Spleen (tissue), 11 donors: ENCODE measurements at regions not wholly inside any gene's neighbourhood (a gene's known extent, or its start where the extent isn't known, plus 50 kb on each side); places are given as distances from the start of the nearest gene placed in this dataset.

Experiments
- DNase-seq: peaks from one replicate; pipeline ENCODE4 v3.0.0-alpha.2; 2020
- H3K27ac ChIP-seq, 8 donors: fragments of 200-600 bp; sonication (generic) in 7 of 8; 1 replicate in 4 of 8; 2 replicates in 4 of 8; pipeline versions ENCODE4 v1.5.0 to v1.8.0; 2016 to 2021; ENCODE audit warnings: inconsistent platforms in 4 of 8, mild to moderate bottlenecking in 4 of 8, moderate library complexity in 1 of 8
- H3K27me3 ChIP-seq, 7 donors: fragments of 200-600 bp; sonication (generic) in 6 of 7; replicated peaks in 1 of 7; 1 replicate in 4 of 7; 2 replicates in 3 of 7; pipeline versions ENCODE4 v1.5.0 to v1.8.0; 2016 to 2021; ENCODE audit warnings: inconsistent platforms in 3 of 7, mild to moderate bottlenecking in 1 of 7
- H3K36me3 ChIP-seq, 6 donors: fragments of 200-600 bp; sonication (generic) in 5 of 6; 1 replicate in 4 of 6; 2 replicates in 2 of 6; pipeline versions ENCODE4 v1.5.0 to v1.8.0; 2016 to 2021; ENCODE audit warnings: inconsistent platforms in 2 of 6
- H3K4me1 ChIP-seq, 6 donors: fragments of 200-600 bp; sonication (generic) in 5 of 6; 1 replicate in 3 of 6; 2 replicates in 3 of 6; pipeline versions ENCODE4 v1.5.0 to v1.8.0; 2016 to 2021; ENCODE audit warnings: inconsistent platforms in 3 of 6
- H3K4me3 ChIP-seq, 8 donors: fragments of 200-600 bp; sonication (generic) in 7 of 8; 1 replicate in 4 of 8; 2 replicates in 4 of 8; pipeline versions ENCODE4 v1.5.0 to v1.8.0; 2016 to 2021; ENCODE audit warnings: inconsistent platforms in 4 of 8, mild to moderate bottlenecking in 4 of 8, moderate library complexity in 2 of 8
- H3K9me3 ChIP-seq, 8 donors: fragments of 200-600 bp; sonication (generic) in 7 of 8; 1 replicate in 4 of 8; 2 replicates in 4 of 8; pipeline versions ENCODE4 v1.5.0 to v1.8.0; 2016 to 2021; ENCODE audit warnings: inconsistent platforms in 4 of 8
- CTCF ChIP-seq, 11 experiments: fragments of 200-600 bp in 7 of 11; fragments of 450-650 bp in 4 of 11; sonication (generic) in 4 of 11; IDR thresholded peaks in 8 of 11; conservative IDR thresholded peaks in 3 of 11; 1 replicate in 7 of 11; 2 replicates in 4 of 11; pipeline versions ENCODE4 v1.4.0 to v1.8.0; 2016 to 2021; ENCODE audit warnings: antibody characterized with exemption in 11 of 11, inconsistent platforms in 4 of 11, mild to moderate bottlenecking in 1 of 11
- POLR2A ChIP-seq, 3 donors: fragments of 450-650 bp; IDR thresholded peaks; one replicate each; pipeline ENCODE4 v1.5.1; 2017; ENCODE audit warnings: antibody characterized with exemption in 3 of 3, mild to moderate bottlenecking in 1 of 3
- POLR2AphosphoS5 ChIP-seq, 3 donors: sonication (generic); formaldehyde crosslinking; IDR thresholded peaks; one replicate each; pipeline ENCODE4 v1.5.1; 2017; ENCODE audit warnings: antibody characterized with exemption in 3 of 3
- WGBS, 5 donors: extraction: QIAGEN DNeasy Blood & Tissue Kit in 3 of 5; methylation state at CpG; one replicate each; pipeline versions ENCODE4 v1.1.5 to v1.1.7; 2013 to 2018; 5-methylcytosine and 5-hydroxymethylcytosine counted together
- intact Hi-C: fragments of 100-400 bp; cut with DNase I; formaldehyde crosslinking; loops from one replicate; pipeline ENCODE4 v1.15.0; 2023; ENCODE audit warnings: low total_unique reads
- donor health status: healthy with polysubstance abuse.
- donor health status: DM: no; HTN: no; CAD: no; lungs with moderate emphysema.
- donor health status: DM: no; HTN: no; CAD: no.
- donor health status: Bipolar disorder and iron deficiency.
- donor health status: healthy.
- donor health status: DM: no; HTN: no; CAD: no.
- donor health status: DM: yes; HTN: yes; CAD: no.

- no peak for TF ChIP-seq CTCF (IDR thresholded peaks at IDR 0.05 in 8 of 11, conservative IDR thresholded peaks at IDR 0.05 in 3 of 11)
- no peak for TF ChIP-seq POLR2A (IDR thresholded peaks at IDR 0.05)
- TF ChIP-seq POLR2AphosphoS5 (IDR thresholded peaks at IDR 0.05): no peak
- Histone ChIP-seq H3K27ac (no peak overlapping the region), H3K4me3 (no peak overlapping the region), H3K9me3 (no peaks in the 10 kb centered on the region), H3K4me1 (no peaks in the 10 kb centered on the region), H3K27me3 (no peaks in the 10 kb centered on the region), H3K36me3 (no peaks in the 10 kb centered on the region)
- intact Hi-C loops: no loop called here
- WGBS, 5 donors: 80 to 90% (median 84%) methylated on average over 7 of the region's 7 CpGs
- no peak for DNase-seq
Observed at GRCh38 chr20:60304026-60304590, 345.9 kb downstream of the CDH26 start.

- no peaks in the 10 kb centered on the region for H3K9me3 ChIP-seq
- no peaks in the 10 kb centered on the region for H3K4me1 ChIP-seq
- no peak overlapping the region for H3K4me3 ChIP-seq
- intact Hi-C loops: no loop called here
- no peaks in the 10 kb centered on the region for H3K27me3 ChIP-seq
- TF ChIP-seq POLR2AphosphoS5 (IDR thresholded peaks at IDR 0.05) (no peak), POLR2A (IDR thresholded peaks at IDR 0.05) (no peak), CTCF (IDR thresholded peaks at IDR 0.05 in 8 of 11, conservative IDR thresholded peaks at IDR 0.05 in 3 of 11) (no peak)
- no peak overlapping the region for H3K27ac ChIP-seq
- no peaks in the 10 kb centered on the region for H3K36me3 ChIP-seq
- DNase-seq: no peak
- 82 to 94% (median 87%) methylated on average over 4 of the region's 4 CpGs for WGBS, 5 donors
Observed at GRCh38 chr20:60304931-60305330, 346.7 kb downstream of the CDH26 start.

GRCh38 chr20:60306105-60306504, 347.9 kb downstream of the CDH26 start:
- H3K36me3 ChIP-seq: no peaks in the 10 kb centered on the region
- no peaks in the 10 kb centered on the region for H3K9me3 ChIP-seq
- H3K27ac ChIP-seq: no peak overlapping the region
- H3K4me3 ChIP-seq: no peak overlapping the region
- H3K4me1 ChIP-seq: no peaks in the 10 kb centered on the region
- intact Hi-C loops: no loop called here
- TF ChIP-seq CTCF (IDR thresholded peaks at IDR 0.05 in 8 of 11, conservative IDR thresholded peaks at IDR 0.05 in 3 of 11) (no peak), POLR2A (IDR thresholded peaks at IDR 0.05) (no peak), POLR2AphosphoS5 (IDR thresholded peaks at IDR 0.05) (no peak)
- DNase-seq: no peak
- no peaks in the 10 kb centered on the region for H3K27me3 ChIP-seq
- 62 to 74% (median 66%) methylated on average over 3 of the region's 3 CpGs for WGBS, 5 donors

GRCh38 chr20:60306551-60306950, 348.3 kb downstream of the CDH26 start:
- DNase-seq: no peak
- no peak overlapping the region for H3K27ac ChIP-seq
- H3K9me3 ChIP-seq: no peaks in the 10 kb centered on the region
- no peaks in the 10 kb centered on the region for H3K36me3 ChIP-seq
- WGBS, 5 donors: 67 to 83% (median 80%) methylated on average over 7 of the region's 7 CpGs
- no peaks in the 10 kb centered on the region for H3K27me3 ChIP-seq
- TF ChIP-seq POLR2A (IDR thresholded peaks at IDR 0.05) (no peak), POLR2AphosphoS5 (IDR thresholded peaks at IDR 0.05) (no peak), CTCF (IDR thresholded peaks at IDR 0.05 in 8 of 11, conservative IDR thresholded peaks at IDR 0.05 in 3 of 11) (no peak)
- no peak overlapping the region for H3K4me3 ChIP-seq
- no peaks in the 10 kb centered on the region for H3K4me1 ChIP-seq
- intact Hi-C loops: no loop called here
